ENCODE measurements at regions not wholly inside any gene's neighbourhood (a gene's known extent, or its start where the extent isn't known, plus 50 kb on each side); places are given as distances from the start of the nearest gene placed in this dataset.

GRCh38 chr16:73209190-73209589 lies 161.3 kb upstream of the ZFHX3 start:
- Histone ChIP-seq H3K36me3 (no peaks in the 10 kb centered on the region), H3K27me3 (no peaks in the 10 kb centered on the region), H3K9me3 (no peaks in the 10 kb centered on the region), H3K27ac (no peak overlapping the region), H3K4me1 (peaks cover 0 to 9% (median 0%) of the 10 kb centered on the region in 12 donors), H3K4me3 (no peak overlapping the region)
- TF ChIP-seq CTCF (IDR thresholded peaks at IDR 0.05) (no peak), POLR2A (IDR thresholded peaks at IDR 0.05) (no peak)
- 91 to 100% (median 96%) methylated on average over 2 of the region's 2 CpGs for WGBS, 4 donors
- no peak for ATAC-seq
- intact Hi-C loops (cut with DNase I), result no loop called here
- DNase-seq, result no peak

- Histone ChIP-seq H3K9me3 (no peaks in the 10 kb centered on the region), H3K4me1 (no peaks in the 10 kb centered on the region), H3K27me3 (peaks cover 0 to under 1% (median 0%) of the 10 kb centered on the region in 9 donors), H3K36me3 (no peaks in the 10 kb centered on the region), H3K27ac (no peak overlapping the region), H3K4me3 (no peak overlapping the region)
- 72 to 86% (median 79%) methylated on average over 2 of the region's 2 CpGs for WGBS, 4 donors
- intact Hi-C loops (cut with DNase I), result no loop called here
- no peak for TF ChIP-seq POLR2A (IDR thresholded peaks at IDR 0.05)
- TF ChIP-seq CTCF (IDR thresholded peaks at IDR 0.05), result no peak
- DNase-seq (no peak), ATAC-seq (peak in 1 of 4 donors; percentile 56)
Measured at GRCh38 chr16:73206151-73206707, 158.3 kb upstream of the ZFHX3 start.

- Histone ChIP-seq H3K9me3 (no peaks in the 10 kb centered on the region), H3K27ac (no peak overlapping the region), H3K27me3 (peaks cover 0 to 5% (median 0%) of the 10 kb centered on the region in 9 donors), H3K4me1 (no peaks in the 10 kb centered on the region), H3K36me3 (no peaks in the 10 kb centered on the region), H3K4me3 (no peak overlapping the region)
- TF ChIP-seq CTCF (IDR thresholded peaks at IDR 0.05) (no peak), POLR2A (IDR thresholded peaks at IDR 0.05) (no peak)
- no peak for DNase-seq
- ATAC-seq, result no peak
- intact Hi-C loops (cut with DNase I), result no loop called here
- 85 to 90% (median 90%) methylated on average over 9 of the region's 9 CpGs for WGBS, 4 donors
Measured at GRCh38 chr16:73205153-73205886, 157.4 kb upstream of the ZFHX3 start.

- DNase-seq, result no peak
- 85 to 91% (median 89%) methylated on average over 8 of the region's 8 CpGs for WGBS, 4 donors
- TF ChIP-seq POLR2A (IDR thresholded peaks at IDR 0.05) (no peak), CTCF (IDR thresholded peaks at IDR 0.05) (no peak)
- H3K27ac ChIP-seq, result no peak overlapping the region
- H3K4me1 ChIP-seq, result no peaks in the 10 kb centered on the region
- intact Hi-C loops (cut with DNase I), result no loop called here
- H3K36me3 ChIP-seq, result no peaks in the 10 kb centered on the region
- no peak overlapping the region for H3K4me3 ChIP-seq
- peaks cover 0 to 5% (median 0%) of the 10 kb centered on the region in 9 donors for H3K27me3 ChIP-seq
- ATAC-seq, result no peak
- no peaks in the 10 kb centered on the region for H3K9me3 ChIP-seq
Measured at GRCh38 chr16:73204359-73205152, 156.6 kb upstream of the ZFHX3 start.
